Globus pallidus (tissue), 1 donor: ENCODE measurements at regions not wholly inside any gene's neighbourhood (a gene's known extent, or its start where the extent isn't known, plus 50 kb on each side); places are given as distances from the start of the nearest gene placed in this dataset.
"Not testable (repeated sequence)": the region's sequence is repeated elsewhere in the genome, so short reads cannot be mapped to it uniquely, and the experiment has no call there.

ENCODE experiments used
- DNase-seq: peaks from one replicate; pipeline ENCODE4 v3.0.0-alpha.2; 2015; ENCODE audit warnings: low spot score

DNA sequence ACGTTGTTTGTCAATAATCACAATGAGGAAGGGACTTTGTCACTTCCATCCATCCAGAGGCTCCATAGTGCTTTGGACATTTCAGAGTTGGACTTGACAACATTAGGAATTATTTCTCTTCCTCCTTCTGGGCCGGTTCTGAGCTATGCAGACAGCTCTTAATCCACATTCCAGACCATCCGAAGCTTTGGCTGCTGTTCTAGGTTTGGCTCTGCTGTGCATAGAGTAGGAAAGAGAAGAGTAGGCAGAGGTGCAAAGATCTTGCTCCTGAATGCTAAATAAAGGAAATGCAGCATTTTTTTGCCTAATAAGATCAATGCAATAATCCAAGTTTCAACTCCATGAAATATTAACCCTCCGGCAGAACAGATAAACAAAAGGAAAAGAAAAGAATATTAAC lies 216.3 kb upstream of the PRNP start:
- DNase-seq: no peak

- no peak for DNase-seq
Observed at GRCh38 chr20:4468114-4468513, 218.1 kb upstream of the PRNP start.

- DNase-seq: no peak
Observed at GRCh38 chr20:4465855-4466545, 216.9 kb upstream of the ADRA1D start.

DNA sequence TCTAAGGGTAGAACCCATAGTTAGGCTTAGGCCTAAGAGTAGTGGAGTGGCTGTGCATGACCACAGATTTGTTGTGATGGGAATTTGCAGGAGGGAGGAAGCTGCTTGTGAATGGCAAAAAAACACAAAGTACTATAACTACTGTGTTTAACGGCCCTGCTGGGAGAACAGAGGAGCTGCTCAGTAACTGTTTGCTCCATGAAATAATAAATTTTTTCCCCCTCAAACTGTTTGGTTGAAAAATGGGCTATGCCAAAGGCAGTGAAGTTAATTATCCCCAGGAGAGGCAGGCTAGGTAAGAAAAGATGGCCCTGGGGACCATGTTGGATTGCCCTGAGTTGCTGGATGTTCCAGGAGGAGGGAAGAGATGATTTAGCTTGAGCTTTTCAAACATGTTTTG lies 216.1 kb upstream of the ADRA1D start:
- DNase-seq: no peak

DNA sequence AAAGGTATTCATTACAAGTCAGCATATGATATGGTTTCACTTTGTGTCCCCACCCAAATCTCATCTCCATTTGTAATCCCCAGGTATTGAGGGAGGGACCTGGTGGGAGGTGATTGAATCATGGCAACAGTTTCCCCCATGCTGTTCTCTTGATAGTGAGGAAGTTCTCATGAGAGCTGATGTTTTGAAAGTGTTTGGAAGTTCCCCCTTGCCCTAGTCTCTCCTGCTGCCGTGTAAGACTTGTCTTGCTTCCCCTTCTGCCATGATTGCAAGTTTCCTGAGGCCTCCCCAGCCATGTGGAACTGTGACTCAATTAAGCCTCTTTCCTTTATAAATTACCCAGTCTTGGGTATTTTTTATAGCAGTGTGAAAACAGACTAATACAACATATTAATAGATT lies 213.7 kb upstream of the ADRA1D start:
- not testable (repeated sequence) for DNase-seq

GRCh38 chr20:4459081-4459480 lies 210.0 kb upstream of the ADRA1D start:
- DNase-seq: no peak

GRCh38 chr20:4457566-4458543 lies 208.8 kb upstream of the ADRA1D start:
- DNase-seq: no peak

- DNase-seq: no peak
Observed at GRCh38 chr20:4455996-4456395, 206.9 kb upstream of the ADRA1D start.

GRCh38 chr20:4455301-4455701 lies 206.2 kb upstream of the ADRA1D start:
- no peak for DNase-seq

DNA sequence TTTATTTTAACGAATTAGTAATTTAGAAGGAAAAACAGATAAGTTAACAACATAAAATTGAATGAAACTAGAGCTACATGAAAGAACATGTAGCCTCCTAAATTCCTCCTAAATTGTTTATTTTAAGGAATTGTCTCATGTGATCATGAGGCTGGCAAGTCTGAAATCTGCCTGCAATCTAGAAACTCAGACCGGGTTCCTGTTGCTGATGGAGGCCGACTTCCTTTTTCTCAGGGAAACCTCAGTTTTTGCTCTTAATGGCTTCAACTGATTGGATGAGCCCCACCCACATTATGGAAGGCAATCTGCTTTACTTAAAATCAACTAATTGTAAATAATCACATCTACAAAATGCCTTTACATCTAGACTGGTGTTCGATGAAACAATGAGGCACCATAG lies 205.0 kb upstream of the ADRA1D start:
- no peak for DNase-seq

- no peak for DNase-seq
Observed at GRCh38 chr20:4453359-4453758, 204.3 kb upstream of the ADRA1D start.

DNA sequence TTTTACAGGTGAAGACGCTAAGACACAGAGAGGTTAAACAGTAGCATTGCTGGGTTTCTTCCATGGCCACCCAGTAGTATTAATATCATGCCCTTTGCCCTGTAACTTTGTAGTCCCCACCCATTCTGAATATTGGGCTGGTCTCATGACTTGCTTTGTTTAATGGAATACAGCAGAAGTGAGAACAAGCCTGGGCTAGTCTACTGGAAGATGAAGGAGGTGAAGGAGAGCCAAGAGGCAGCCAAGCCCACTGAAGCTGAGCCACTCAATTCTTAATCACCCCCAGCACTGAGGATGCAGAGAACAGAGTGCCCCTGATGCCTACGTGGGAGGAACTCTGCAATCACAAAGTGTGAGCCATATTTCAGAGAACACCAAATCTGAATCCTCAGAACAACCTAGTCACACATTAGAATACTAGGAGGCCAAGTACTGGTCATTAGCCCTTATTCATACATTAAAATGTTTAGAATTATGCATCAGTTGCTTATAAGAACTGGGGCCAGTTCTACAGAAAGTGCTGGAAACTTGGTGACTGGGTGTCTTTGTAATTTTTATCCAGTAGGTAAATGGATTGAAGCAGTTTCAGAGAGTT lies 202.5 kb upstream of the ADRA1D start:
- DNase-seq: no peak

DNA sequence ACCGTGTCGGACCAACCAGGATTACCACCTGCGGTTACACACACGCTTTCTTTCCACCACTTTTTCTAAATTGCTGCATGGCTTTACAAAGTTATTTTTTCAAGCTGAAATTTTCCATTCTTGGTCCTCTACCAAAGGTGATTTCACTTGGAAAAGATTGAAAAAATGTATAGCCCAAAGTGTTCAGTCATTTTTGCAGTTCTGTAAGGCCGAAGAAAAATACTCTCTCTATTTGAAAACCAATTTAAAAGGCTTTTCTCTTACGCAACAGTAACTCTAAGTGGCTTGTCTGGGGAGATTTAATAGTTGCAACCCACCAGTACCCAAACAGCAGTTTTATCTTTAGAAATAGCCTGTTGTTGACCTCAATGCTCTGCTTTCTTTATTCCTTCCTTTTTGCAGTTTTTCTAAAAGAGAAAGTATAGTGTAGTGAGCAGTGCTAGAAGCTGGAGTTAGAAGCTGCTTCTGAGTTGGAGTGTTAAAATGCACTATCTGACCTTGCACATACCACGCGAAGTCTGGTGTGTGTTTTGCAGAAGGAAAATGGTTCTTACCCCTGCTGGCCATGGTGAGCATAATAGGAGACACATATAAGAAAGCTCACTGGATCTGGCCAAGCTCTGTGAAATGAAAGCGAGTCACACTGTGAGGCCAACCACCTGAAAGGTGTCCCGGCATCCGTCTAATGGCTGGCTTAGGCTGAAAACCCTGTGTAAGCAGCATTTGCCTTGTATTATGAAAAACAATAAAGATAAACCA lies 201.0 kb upstream of the ADRA1D start:
- no peak for DNase-seq

DNA sequence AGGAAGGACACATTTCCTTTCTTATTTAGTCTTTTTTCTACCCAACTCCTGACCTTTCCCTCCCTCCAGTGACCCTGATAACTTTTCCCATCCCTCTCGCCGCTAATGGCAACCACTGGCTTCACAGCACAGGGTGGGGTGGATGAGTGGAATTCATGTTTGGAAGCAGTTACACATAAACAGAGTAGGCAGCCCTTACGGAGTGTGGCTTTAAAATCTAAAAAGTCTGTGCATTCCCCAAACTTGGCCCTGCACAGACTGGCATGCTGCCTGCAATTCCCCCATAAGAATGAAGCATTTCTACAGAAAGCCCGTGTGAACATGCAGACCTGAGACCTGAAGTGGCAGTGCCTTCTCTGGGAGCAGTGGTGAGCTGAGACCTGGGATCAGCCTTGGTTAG lies 196.7 kb upstream of the ADRA1D start:
- no peak for DNase-seq

DNA sequence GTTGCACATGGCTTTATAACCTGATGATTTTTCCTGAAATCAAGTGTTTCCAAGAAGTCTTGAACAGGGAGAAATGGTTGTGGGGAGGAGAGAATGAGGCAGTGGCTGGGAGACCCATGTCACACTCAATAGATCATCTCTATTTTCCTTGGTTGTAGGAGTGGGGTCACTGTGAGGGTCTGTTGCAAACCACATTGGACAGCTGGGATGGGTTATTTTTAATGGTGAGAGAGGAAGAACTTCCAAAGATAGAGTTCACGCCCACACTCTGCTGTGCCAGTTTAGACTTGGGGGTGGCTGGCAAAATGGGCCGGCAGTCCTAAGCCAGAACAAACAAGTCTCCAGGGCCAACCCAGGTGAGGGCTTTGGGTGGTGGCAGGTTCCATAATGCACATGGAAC lies 196.2 kb upstream of the ADRA1D start:
- DNase-seq: no peak

DNA sequence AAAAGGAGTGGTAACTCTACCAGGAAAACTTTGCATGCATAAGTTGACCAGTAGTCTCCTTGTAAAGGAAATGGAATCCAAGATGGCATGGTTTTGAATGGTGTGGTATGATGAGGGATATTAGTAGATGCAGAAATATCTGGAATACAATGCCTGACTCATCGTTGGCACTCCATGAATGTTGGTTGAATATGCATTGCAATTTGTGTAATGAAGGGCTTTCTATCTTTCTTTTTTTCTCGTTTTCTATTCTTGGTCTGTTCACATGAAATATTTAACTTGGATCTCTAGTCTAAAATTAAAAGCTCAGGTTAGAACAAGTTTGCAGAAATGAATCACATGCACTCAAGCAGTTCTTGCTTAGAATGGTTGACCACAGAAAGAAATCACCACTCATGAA lies 195.3 kb upstream of the ADRA1D start:
- DNase-seq: no peak

- DNase-seq: no peak
Observed at GRCh38 chr20:4443016-4443415, 193.9 kb upstream of the ADRA1D start.

- DNase-seq: no peak
Observed at GRCh38 chr20:4441871-4442270, 192.8 kb upstream of the ADRA1D start.

GRCh38 chr20:4441191-4441590 lies 192.1 kb upstream of the ADRA1D start:
- no peak for DNase-seq

GRCh38 chr20:4439461-4439860 lies 190.4 kb upstream of the ADRA1D start:
- DNase-seq: no peak

DNA sequence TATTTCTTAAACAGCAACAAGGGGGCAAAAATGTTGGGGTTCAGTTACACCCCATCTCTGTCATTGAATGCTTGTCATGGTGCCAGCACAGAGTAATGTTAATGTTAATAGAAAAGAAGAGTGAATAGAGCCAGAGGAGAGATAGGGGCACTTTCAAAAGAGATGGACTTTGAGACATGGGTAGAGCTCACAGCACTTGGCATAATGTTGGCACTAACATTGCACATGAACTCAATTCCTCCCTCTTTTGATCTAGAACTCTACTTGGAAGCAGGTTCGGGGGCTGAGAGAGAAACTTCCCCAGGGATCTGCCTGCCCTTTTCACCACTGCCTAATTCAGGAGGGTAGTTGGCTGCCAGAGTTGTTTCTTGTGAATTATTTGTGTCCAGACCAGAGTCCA lies 188.0 kb upstream of the ADRA1D start:
- DNase-seq: no peak
